Activated CD4-positive, alpha-beta T cell treated with anti-CD3 and anti-CD28 coated beads, Interleukin-2, amount 50 U/mL, for 4 hours (primary cell): ENCODE measurements at regions not wholly inside any gene's neighbourhood (a gene's known extent, or its start where the extent isn't known, plus 50 kb on each side); places are given as distances from the start of the nearest gene placed in this dataset.

Source experiments
- DNase-seq, 2 experiments: peaks; one replicate each; pipeline ENCODE4 v3.0.0-alpha.2; 2020

- no peak for DNase-seq
Observed at GRCh38 chr22:49449811-49450446, 377.7 kb downstream of the BRD1 start.

GRCh38 chr22:49449377-49449776, 378.3 kb downstream of the BRD1 start:
- no peak for DNase-seq

- no peak for DNase-seq
Observed at GRCh38 chr22:49448526-49448925, 379.1 kb downstream of the BRD1 start.

DNA sequence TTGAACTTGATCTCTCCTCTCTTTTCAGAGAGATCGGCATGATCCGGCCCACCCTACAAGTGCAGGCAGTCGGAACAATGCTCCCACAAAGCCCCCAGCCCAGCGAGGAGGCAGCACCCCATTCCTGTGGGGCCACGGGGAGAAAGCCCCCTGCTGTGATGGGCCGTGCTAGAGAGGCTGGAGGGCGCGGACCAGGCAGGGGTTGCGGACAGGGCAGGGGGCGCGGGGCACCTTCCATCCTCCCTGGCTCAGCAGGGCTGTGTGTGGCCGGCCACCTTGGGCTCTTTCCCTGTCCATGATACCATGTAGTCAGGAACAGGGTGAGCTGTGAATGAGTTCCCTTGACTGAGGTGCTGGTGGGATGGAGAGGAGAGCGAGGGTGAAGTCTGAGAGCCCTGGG, 379.8 kb downstream of the BRD1 start:
- no peak for DNase-seq

DNA sequence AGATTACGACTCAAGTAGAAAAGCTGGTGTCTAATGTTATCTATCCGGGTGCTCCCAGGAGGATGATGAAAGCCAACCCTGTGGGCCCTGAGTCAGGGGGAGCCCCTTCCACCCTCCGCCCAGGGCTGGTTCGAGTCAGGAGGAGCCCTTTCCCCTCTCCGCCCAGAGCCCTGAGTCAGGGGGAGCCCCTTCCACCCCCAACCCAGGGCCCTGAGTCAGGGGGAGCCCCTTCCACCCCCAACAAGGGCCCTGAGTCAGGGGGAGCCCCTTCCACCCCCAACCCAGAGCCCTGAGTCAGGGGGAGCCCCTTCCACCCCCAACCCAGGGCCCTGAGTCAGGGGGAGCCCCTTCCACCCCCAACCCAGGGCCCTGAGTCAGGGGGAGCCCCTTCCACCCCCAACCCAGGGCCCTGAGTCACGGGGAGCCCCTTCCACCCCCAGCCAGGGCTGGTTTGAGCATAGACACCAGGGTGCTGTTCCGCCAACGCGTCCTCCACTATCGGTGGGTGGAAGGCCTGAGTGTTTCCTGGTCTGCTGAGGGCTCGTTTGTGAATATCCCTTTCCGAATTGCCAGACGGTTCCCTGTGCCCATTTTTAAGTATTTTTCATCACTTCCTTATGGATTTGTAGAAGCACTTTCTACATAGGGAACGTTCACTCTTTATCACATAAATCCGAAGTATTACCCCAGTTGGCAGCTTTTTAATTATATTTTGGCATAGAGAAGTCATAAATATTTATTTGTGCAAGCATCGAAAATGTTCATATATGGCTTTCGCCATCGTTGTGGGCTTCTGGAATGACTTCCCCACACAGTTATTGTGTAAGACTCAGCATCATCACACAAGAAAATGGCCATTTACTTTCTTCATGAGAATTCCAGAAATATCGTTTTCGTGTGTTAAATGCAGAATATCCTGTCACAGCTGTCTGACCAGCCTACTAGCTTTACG, 380.6 kb downstream of the BRD1 start:
- DNase-seq, result no peak

- DNase-seq, result no peak
Observed at GRCh38 chr22:49446145-49446758, 381.4 kb downstream of the BRD1 start.

DNA sequence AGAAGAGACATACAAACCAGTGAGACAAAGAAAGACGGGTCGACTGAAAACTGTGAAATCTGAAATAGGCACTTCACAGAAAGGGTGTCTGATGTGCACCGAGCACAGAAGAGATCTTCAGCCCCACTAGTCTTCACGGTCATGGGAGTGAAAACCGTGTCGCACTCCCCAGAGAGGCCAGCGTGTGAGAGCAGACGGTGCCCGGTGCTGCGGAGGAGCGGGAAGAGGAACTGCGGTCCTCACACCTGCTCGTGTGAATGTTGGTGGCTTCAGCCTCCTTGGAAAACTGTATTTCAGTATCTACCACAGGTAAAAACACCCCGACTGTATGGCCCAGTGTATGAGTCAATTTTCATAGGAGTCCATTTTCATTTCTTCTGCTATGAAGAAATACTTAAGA, 382.9 kb downstream of the BRD1 start:
- DNase-seq, result no peak

DNA sequence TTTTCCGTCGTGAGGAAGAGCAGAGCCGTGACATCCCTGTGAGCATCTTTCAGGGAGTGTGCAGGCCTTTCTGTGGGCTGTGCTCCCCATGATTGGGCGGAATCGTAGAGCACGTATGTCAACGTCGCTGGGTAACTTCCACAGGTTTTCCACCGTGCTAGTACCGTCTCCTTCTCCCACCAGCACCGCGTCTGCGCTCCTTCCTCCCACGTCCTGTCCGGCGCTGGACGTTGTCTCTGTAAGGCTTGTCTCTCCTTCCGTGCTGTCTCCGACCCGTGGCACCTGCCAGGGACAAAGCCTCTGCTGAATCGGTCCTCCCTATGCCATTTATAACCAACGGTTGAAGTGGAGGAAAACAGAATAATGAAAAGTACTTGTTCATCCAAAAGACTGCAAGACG, 386.7 kb downstream of the BRD1 start:
- no peak for DNase-seq

GRCh38 chr22:49439373-49439772, 388.3 kb downstream of the BRD1 start:
- DNase-seq, result no peak

- DNase-seq, result no peak
Observed at GRCh38 chr22:49437956-49438355, 389.7 kb downstream of the BRD1 start.

GRCh38 chr22:49437356-49437755, 390.3 kb downstream of the BRD1 start:
- DNase-seq, result no peak

GRCh38 chr22:49436056-49436455, 391.6 kb downstream of the BRD1 start:
- no peak for DNase-seq

DNA sequence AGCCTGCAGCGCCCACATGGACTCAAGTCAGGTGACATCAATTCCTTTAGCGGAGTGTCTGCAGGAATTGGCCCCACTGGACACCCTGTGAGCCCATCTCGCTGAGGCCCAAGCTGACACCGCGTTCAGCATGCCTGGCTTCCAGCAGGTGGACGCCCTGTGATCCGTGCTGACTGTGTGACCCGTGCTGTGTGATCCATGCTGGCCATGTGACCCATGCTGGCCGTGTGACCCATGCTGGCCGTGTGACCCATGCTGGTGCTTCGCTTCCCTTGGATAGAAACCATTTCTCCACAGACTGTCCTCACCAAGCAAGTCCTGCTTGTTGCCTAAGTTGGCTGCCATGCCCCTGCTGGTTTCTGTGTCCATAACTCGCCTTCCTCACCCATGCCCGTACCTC, 392.1 kb downstream of the BRD1 start:
- DNase-seq, result no peak

GRCh38 chr22:49433717-49434611, 393.7 kb downstream of the BRD1 start:
- no peak for DNase-seq

GRCh38 chr22:49432897-49433443, 394.7 kb downstream of the BRD1 start:
- no peak for DNase-seq

GRCh38 chr22:49432211-49432896, 395.3 kb downstream of the BRD1 start:
- no peak for DNase-seq

DNA sequence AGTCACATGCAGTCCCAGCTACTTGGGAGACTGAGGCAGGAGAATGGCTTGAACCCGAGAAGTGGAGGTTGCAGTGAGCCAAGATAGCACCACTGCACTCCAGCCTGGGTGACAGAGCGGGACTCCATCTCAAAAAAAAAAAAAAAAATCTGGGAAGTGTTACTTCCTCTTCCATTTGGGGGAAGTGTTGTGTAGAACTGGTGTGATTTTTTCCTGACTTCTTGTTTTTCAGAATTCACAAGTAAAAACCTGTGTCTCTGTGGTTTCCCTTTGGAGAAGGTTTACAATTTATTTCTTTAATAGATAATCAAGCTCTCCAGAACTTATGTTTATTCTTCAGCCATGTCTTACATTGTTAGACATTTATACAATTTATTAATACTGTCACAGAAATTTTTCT, 396.1 kb downstream of the BRD1 start:
- DNase-seq, result no peak

- no peak for DNase-seq
Observed at GRCh38 chr22:49429066-49429465, 398.6 kb downstream of the BRD1 start.

DNA sequence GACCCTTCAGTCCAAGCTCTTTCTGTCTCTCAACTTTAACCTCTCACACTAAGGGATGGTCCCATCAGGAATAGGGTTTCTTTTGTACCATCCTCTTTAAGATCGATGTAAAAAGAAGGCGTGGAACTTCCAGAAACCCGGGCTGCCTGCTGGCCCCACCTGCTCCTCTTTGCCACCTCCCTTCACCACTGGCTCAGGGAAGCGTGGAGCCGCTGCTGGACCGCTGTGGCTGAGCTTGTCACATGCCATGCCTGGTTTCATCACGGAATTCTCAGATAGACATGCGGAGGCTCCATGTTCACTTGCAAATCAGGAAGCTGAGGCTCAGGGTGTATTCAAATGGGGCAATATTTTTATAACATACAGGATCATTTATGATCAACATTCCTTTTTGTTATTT, 399.7 kb downstream of the BRD1 start:
- no peak for DNase-seq

DNA sequence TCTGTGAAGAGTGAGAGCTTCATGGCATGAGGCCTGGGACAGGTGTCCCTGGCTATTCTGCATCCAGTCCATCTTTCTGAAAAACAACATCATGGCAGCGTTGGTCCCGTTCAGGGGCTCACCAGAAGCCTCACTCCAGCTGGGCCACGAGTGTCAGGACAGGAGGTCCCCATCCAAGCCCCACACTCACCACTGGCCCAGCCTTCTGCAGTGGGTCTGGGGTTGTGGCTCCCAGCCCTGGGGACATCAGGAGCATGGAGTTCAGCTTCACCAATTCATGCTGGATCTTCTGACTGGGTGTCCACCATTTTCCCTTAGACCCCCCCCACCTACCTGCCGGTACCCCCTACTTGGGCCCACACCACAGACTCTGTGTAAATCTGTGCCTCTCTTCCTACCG, 400.3 kb downstream of the BRD1 start:
- DNase-seq, result no peak

- DNase-seq, result no peak
Observed at GRCh38 chr22:49426618-49427266, 400.9 kb downstream of the BRD1 start.
